ENCODE measurements at regions not wholly inside any gene's neighbourhood (a gene's known extent, or its start where the extent isn't known, plus 50 kb on each side); places are given as distances from the start of the nearest gene placed in this dataset.
A peak's percentile ranks its signal among the peaks of the same experiment; 100 is the strongest.

DNA sequence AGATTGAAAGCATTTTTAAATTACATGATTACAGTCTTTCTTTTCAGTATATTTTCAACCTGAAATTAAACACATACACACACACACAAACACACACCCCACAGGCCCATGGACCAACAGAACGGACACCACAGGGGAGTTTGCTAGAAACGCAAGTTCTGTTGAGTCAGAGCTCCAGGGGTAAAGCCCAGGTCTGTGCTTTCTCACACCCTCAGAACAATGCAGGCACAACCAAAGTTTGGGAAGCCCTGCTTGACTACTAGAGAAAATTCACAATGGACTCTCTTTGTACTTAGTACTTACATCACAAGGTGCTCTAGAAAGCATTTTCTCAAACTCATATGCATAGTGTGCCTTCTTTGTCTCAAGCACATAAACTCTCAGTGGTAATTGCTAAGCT is 704.0 kb upstream of the IGFBP3 start:
- peak overlapping the region; percentile 6; the same call in 1 of the 2 replicates for H3K4ac ChIP-seq (ENCODE audit: low read depth, low read length)
- intact Hi-C loops (cut with micrococcal nuclease) (loop anchor here (10.0 kb wide), 1 partner anchor 460 kb away; no protein-coding TSS in a partner anchor), dilution Hi-C loops (cut with HindIII; ENCODE audit: low sequenced_read_pairs, unreplicated experiment) (no loop called here), in situ Hi-C loops (cut with MboI; ENCODE audit: low sequenced_read_pairs) (no loop called here)
- WGBS, 2 experiments (ENCODE audit: extremely low coverage in 2 of 2, insufficient read length in 1 of 2), result no CpG with 5 or more reads among the region's 2 CpGs
- H4K8ac ChIP-seq (ENCODE audit: low read depth in 2 of 2, low read length in 2 of 2), result no peak overlapping the region
- no peak overlapping the region for H2AK5ac ChIP-seq (ENCODE audit: low read depth, low read length)
- BruUV-seq (replicated peaks), result no TSS peak
- no peak overlapping the region for H3K4me2 ChIP-seq (ENCODE audit: low read depth, low read length)
- no peak overlapping the region for H3K18ac ChIP-seq (ENCODE audit: low read depth, low read length)
- H2BK120ac ChIP-seq (ENCODE audit: low read depth, low read length), result no peak overlapping the region
- H3K27ac ChIP-seq (ENCODE audit: insufficient read depth, low read length), result no peak overlapping the region
- H3K27me3 ChIP-seq (ENCODE audit: control insufficient read depth, insufficient read depth, low read length), result no peaks in the 10 kb centered on the region
- no peak overlapping the region for H2AK9ac ChIP-seq (replicated peaks; ENCODE audit: low read depth, low read length, poor library complexity)
- H3K56ac ChIP-seq (ENCODE audit: extremely low read depth, insufficient read depth, low read length), result no peak overlapping the region
- H3K9ac ChIP-seq (ENCODE audit: low read depth, low read length), result no peak overlapping the region
- H3K79me1 ChIP-seq (ENCODE audit: low read depth in 1 of 2, low read length in 2 of 2), result no peaks in the 10 kb centered on the region
- H2BK5ac ChIP-seq (ENCODE audit: low read depth, low read length, poor library complexity, severe bottlenecking), result no peak overlapping the region
- H3K4me3 ChIP-seq (ENCODE audit: insufficient read depth, low read depth, low read length), result no peak overlapping the region
- TF ChIP-seq POLR2A (IDR thresholded peaks at IDR 0.05; ENCODE audit: low read depth, low read length) (no peak), MXI1 (IDR thresholded peaks at IDR 0.05; ENCODE audit: borderline replicate concordance, low read depth, low read length) (no peak), RAD21 (IDR thresholded peaks at IDR 0.05; ENCODE audit: low read length) (no peak), MAFK (IDR thresholded peaks at IDR 0.05; ENCODE audit: low read depth, low read length) (no peak), RCOR1 (IDR thresholded peaks at IDR 0.05; ENCODE audit: insufficient replicate concordance, low read length) (no peak), MAZ (IDR thresholded peaks at IDR 0.05; ENCODE audit: borderline replicate concordance, low read depth, low read length) (no peak), SMC3 (IDR thresholded peaks at IDR 0.05; ENCODE audit: low read depth, low read length) (no peak), RFX5 (IDR thresholded peaks at IDR 0.05; ENCODE audit: low read depth, low read length) (no peak), FOS (IDR thresholded peaks at IDR 0.05; ENCODE audit: low read depth, low read length) (no peak)
- TF ChIP-seq, protein P1, sequence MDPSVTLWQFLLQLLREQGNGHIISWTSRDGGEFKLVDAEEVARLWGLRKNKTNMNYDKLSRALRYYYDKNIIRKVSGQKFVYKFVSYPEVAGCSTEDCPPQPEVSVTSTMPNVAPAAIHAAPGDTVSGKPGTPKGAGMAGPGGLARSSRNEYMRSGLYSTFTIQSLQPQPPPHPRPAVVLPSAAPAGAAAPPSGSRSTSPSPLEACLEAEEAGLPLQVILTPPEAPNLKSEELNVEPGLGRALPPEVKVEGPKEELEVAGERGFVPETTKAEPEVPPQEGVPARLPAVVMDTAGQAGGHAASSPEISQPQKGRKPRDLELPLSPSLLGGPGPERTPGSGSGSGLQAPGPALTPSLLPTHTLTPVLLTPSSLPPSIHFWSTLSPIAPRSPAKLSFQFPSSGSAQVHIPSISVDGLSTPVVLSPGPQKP (IDR thresholded peaks at IDR 0.05; ENCODE audit: borderline replicate concordance, low read depth, low read length), result no peak
- TF ChIP-seq, protein P2, sequence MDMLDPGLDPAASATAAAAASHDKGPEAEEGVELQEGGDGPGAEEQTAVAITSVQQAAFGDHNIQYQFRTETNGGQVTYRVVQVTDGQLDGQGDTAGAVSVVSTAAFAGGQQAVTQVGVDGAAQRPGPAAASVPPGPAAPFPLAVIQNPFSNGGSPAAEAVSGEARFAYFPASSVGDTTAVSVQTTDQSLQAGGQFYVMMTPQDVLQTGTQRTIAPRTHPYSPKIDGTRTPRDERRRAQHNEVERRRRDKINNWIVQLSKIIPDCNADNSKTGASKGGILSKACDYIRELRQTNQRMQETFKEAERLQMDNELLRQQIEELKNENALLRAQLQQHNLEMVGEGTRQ (IDR thresholded peaks at IDR 0.05; ENCODE audit: low read depth, low read length), result no peak
- TF ChIP-seq, protein P3, sequence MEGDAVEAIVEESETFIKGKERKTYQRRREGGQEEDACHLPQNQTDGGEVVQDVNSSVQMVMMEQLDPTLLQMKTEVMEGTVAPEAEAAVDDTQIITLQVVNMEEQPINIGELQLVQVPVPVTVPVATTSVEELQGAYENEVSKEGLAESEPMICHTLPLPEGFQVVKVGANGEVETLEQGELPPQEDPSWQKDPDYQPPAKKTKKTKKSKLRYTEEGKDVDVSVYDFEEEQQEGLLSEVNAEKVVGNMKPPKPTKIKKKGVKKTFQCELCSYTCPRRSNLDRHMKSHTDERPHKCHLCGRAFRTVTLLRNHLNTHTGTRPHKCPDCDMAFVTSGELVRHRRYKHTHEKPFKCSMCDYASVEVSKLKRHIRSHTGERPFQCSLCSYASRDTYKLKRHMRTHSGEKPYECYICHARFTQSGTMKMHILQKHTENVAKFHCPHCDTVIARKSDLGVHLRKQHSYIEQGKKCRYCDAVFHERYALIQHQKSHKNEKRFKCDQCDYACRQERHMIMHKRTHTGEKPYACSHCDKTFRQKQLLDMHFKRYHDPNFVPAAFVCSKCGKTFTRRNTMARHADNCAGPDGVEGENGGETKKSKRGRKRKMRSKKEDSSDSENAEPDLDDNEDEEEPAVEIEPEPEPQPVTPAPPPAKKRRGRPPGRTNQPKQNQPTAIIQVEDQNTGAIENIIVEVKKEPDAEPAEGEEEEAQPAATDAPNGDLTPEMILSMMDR (conservative IDR thresholded peaks at IDR 0.05; ENCODE audit: low read depth, low read length), result no peak
- ChIA-PET CTCF (no interaction called here), POLR2A (ENCODE audit: unreplicated experiment) (no interaction called here)
- H3K9me1 ChIP-seq (ENCODE audit: insufficient read depth, low read length), result no peaks in the 10 kb centered on the region
- H4K91ac ChIP-seq (ENCODE audit: insufficient read depth, low read depth, low read length), result no peak overlapping the region
- no peak overlapping the region for H2AFZ ChIP-seq (replicated peaks; ENCODE audit: low read length, poor library complexity)
- H3K9me3 ChIP-seq (ENCODE audit: control insufficient read depth, insufficient read depth, low read length), result no peaks in the 10 kb centered on the region
- peak overlapping the region; percentile 52 for H4K5ac ChIP-seq (ENCODE audit: low read depth, low read length)
- H2BK20ac ChIP-seq (ENCODE audit: low read depth, low read length), result no peak overlapping the region
- 0 out of 2 replicates have a peak overlapping the region, but pooled peaks have one; percentile 15 for H3K14ac ChIP-seq (replicated peaks; ENCODE audit: low read depth, low read length)
- no peaks in the 10 kb centered on the region for H3K36me3 ChIP-seq (ENCODE audit: control insufficient read depth, insufficient read depth, low read length)
- ATAC-seq (ENCODE audit: low read depth) (no peak), DNase-seq (no peak)
- H4K20me1 ChIP-seq (ENCODE audit: insufficient read depth, low read length), result no peaks in the 10 kb centered on the region
- H3K4me1 ChIP-seq (ENCODE audit: control insufficient read depth, insufficient read depth, low read length), result peaks cover 12% of the 10 kb centered on the region
- no peak overlapping the region for H2BK15ac ChIP-seq (ENCODE audit: low read depth, low read length)
- H3K23ac ChIP-seq (ENCODE audit: low read depth, low read length), result no peak overlapping the region

All from IMR-90 (cell line).